WERI-Rb-1 (cell line): ENCODE measurements at regions not wholly inside any gene's neighbourhood (a gene's known extent, or its start where the extent isn't known, plus 50 kb on each side); places are given as distances from the start of the nearest gene placed in this dataset.

Source experiments
- DNase-seq: peaks from one replicate; pipeline ENCODE4 v3.0.0-alpha.2; 2020
- H3K27ac ChIP-seq: fragments of 250-450 bp; sonication (Bioruptor Pico); 2 replicates; pipeline ENCODE4 v1.5.1; 2020; ENCODE audit warnings: mild to moderate bottlenecking, moderate library complexity
- H3K27me3 ChIP-seq: fragments of 250-450 bp; sonication (Bioruptor Pico); 2 replicates; pipeline ENCODE4 v1.5.1; 2021; ENCODE audit warnings: mild to moderate bottlenecking, low read depth, moderate library complexity; ENCODE audit not compliant: insufficient read depth, severe bottlenecking
- H3K36me3 ChIP-seq: fragments of 250-450 bp; sonication (Bioruptor Pico); 2 replicates; pipeline ENCODE4 v1.5.1; 2020; ENCODE audit warnings: mild to moderate bottlenecking, moderate library complexity
- H3K4me3 ChIP-seq: 2 replicates; pipeline ENCODE4 v1.5.1; 2011; ENCODE audit warnings: low read depth, mild to moderate bottlenecking, control low read depth, low read length
- H3K9me3 ChIP-seq: fragments of 250-450 bp; sonication (Bioruptor Pico); 2 replicates; pipeline ENCODE4 v1.5.1; 2021; ENCODE audit warnings: mild to moderate bottlenecking, moderate library complexity; ENCODE audit not compliant: severe bottlenecking
- CTCF ChIP-seq: IDR thresholded peaks from 2 replicates; pipeline ENCODE4 v1.5.1; 2011; ENCODE audit warnings: low read depth, mild to moderate bottlenecking, control low read depth, inconsistent platforms, low read length

GRCh38 chr6:15997586-15998388 lies 131.1 kb upstream of the MYLIP start:
- Histone ChIP-seq H3K9me3 (no peaks in the 10 kb centered on the region), H3K27me3 (no peaks in the 10 kb centered on the region), H3K36me3 (no peaks in the 10 kb centered on the region), H3K27ac (no peak overlapping the region), H3K4me3 (no peak overlapping the region)
- DNase-seq: peak; percentile 56
- no peak for TF ChIP-seq CTCF

GRCh38 chr6:15996030-15996429 lies 132.9 kb upstream of the MYLIP start:
- no peak for DNase-seq
- no peak overlapping the region for H3K4me3 ChIP-seq
- no peaks in the 10 kb centered on the region for H3K27me3 ChIP-seq
- no peaks in the 10 kb centered on the region for H3K36me3 ChIP-seq
- H3K27ac ChIP-seq: no peak overlapping the region
- no peaks in the 10 kb centered on the region for H3K9me3 ChIP-seq
- TF ChIP-seq CTCF: no peak

GRCh38 chr6:15995493-15995892 lies 133.4 kb upstream of the MYLIP start:
- no peaks in the 10 kb centered on the region for H3K27me3 ChIP-seq
- no peak for TF ChIP-seq CTCF
- no peak overlapping the region for H3K27ac ChIP-seq
- H3K9me3 ChIP-seq: no peaks in the 10 kb centered on the region
- no peak for DNase-seq
- H3K36me3 ChIP-seq: no peaks in the 10 kb centered on the region
- no peak overlapping the region for H3K4me3 ChIP-seq

- no peaks in the 10 kb centered on the region for H3K9me3 ChIP-seq
- TF ChIP-seq CTCF: no peak
- H3K36me3 ChIP-seq: no peaks in the 10 kb centered on the region
- no peak overlapping the region for H3K4me3 ChIP-seq
- H3K27ac ChIP-seq: no peak overlapping the region
- no peak for DNase-seq
- no peaks in the 10 kb centered on the region for H3K27me3 ChIP-seq
Observed at GRCh38 chr6:15994814-15995459, 133.9 kb upstream of the MYLIP start.

GRCh38 chr6:15993716-15994228 lies 135.1 kb upstream of the MYLIP start:
- H3K9me3 ChIP-seq: no peaks in the 10 kb centered on the region
- no peaks in the 10 kb centered on the region for H3K36me3 ChIP-seq
- H3K4me3 ChIP-seq: no peak overlapping the region
- no peak for TF ChIP-seq CTCF
- H3K27ac ChIP-seq: no peak overlapping the region
- DNase-seq: no peak
- no peaks in the 10 kb centered on the region for H3K27me3 ChIP-seq
